ENCODE measurements at regions not wholly inside any gene's neighbourhood (a gene's known extent, or its start where the extent isn't known, plus 50 kb on each side); places are given as distances from the start of the nearest gene placed in this dataset.
"Not testable (repeated sequence)": the region's sequence is repeated elsewhere in the genome, so short reads cannot be mapped to it uniquely, and the experiment has no call there.

GRCh38 chr6:14544666-14545065, 427.1 kb downstream of the CD83 start:
- DNase-seq, result no peak

GRCh38 chr6:14545496-14545895, 427.9 kb downstream of the CD83 start:
- DNase-seq, result no peak

GRCh38 chr6:14546036-14546435, 428.5 kb downstream of the CD83 start:
- no peak for DNase-seq

GRCh38 chr6:14547284-14547998, 429.9 kb downstream of the CD83 start:
- DNase-seq, result no peak

GRCh38 chr6:14549304-14549770, 431.8 kb downstream of the CD83 start:
- no peak for DNase-seq

- no peak for DNase-seq
Measured at GRCh38 chr6:14549871-14550270, 432.3 kb downstream of the CD83 start.

GRCh38 chr6:14550410-14550809, 432.8 kb downstream of the CD83 start:
- DNase-seq, result no peak

GRCh38 chr6:14550822-14551221, 433.2 kb downstream of the CD83 start:
- DNase-seq, result no peak

- not testable (repeated sequence) for DNase-seq
Measured at GRCh38 chr6:14551601-14552000, 434.0 kb downstream of the CD83 start.

GRCh38 chr6:14552891-14553290, 435.3 kb downstream of the CD83 start:
- DNase-seq, result no peak

- DNase-seq, result no peak
Measured at GRCh38 chr6:14553515-14553914, 435.9 kb downstream of the CD83 start.

- DNase-seq, result no peak
Measured at GRCh38 chr6:14555804-14556203, 438.2 kb downstream of the CD83 start.

- DNase-seq, result no peak
Measured at GRCh38 chr6:14559746-14560536, 442.4 kb downstream of the CD83 start.

GRCh38 chr6:14561563-14561962, 444.0 kb downstream of the CD83 start:
- DNase-seq, result not testable (repeated sequence)

GRCh38 chr6:14567842-14568241, 450.3 kb downstream of the CD83 start:
- DNase-seq, result no peak

- DNase-seq, result no peak
Measured at GRCh38 chr6:14569394-14569793, 451.8 kb downstream of the CD83 start.

- DNase-seq, result not testable (repeated sequence)
Measured at GRCh38 chr6:14569874-14570273, 452.3 kb downstream of the CD83 start.

- no peak for DNase-seq
Measured at GRCh38 chr6:14571001-14571400, 453.4 kb downstream of the CD83 start.

GRCh38 chr6:14571746-14572145, 454.2 kb downstream of the CD83 start:
- DNase-seq, result no peak

GRCh38 chr6:14573267-14573666, 455.7 kb downstream of the CD83 start:
- no peak for DNase-seq

GRCh38 chr6:14573703-14574290, 456.2 kb downstream of the CD83 start:
- no peak for DNase-seq

- DNase-seq, result no peak
Measured at GRCh38 chr6:14575961-14576360, 458.4 kb downstream of the CD83 start.

GRCh38 chr6:14578994-14579393, 461.4 kb downstream of the CD83 start:
- no peak for DNase-seq

GRCh38 chr6:14582749-14583148, 465.2 kb downstream of the CD83 start:
- no peak for DNase-seq

Measured in stimulated activated naive CD4-positive, alpha-beta T cell (primary cell).